ENCODE measurements at regions not wholly inside any gene's neighbourhood (a gene's known extent, or its start where the extent isn't known, plus 50 kb on each side); places are given as distances from the start of the nearest gene placed in this dataset.

DNA sequence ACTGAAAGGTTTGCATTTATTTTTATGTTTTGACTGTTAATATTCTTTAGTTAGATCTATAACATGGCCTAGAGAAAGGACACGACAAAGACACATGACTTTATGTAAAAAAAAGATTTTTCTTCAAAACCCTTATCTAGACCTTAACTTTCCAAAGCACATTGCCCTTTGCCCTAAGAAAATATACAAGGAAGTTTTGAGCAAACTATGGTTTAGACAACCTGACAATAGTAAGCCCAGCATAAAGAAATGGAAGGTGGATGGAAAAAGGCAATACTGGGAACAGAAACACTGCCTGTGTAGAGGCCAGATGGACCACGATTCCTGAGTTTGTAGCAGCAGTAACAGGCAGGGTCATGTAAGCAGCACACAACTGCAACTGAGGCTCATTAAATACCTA is 724.0 kb downstream of the GALC start:
- Histone ChIP-seq H3K79me2 (ENCODE audit: control insufficient read depth, low read length) (no peaks in the 10 kb centered on the region), H3K4me2 (ENCODE audit: low read length) (no peak overlapping the region), H3F3A (ENCODE audit: control insufficient read depth, insufficient read depth) (no peaks in the 10 kb centered on the region), H3K27ac (ENCODE audit: low read depth, low read length) (no peak overlapping the region), H3K9me3 (ENCODE audit: control insufficient read depth, insufficient read depth, low read length) (no peaks in the 10 kb centered on the region; the same call in 1 of the 2 replicates), H3K36me3 (ENCODE audit: control insufficient read depth, low read length) (no peaks in the 10 kb centered on the region), H4K20me1 (ENCODE audit: control insufficient read depth, insufficient read depth, low read depth, low read length) (no peaks in the 10 kb centered on the region), H3K9me2 (replicated peaks; ENCODE audit: control insufficient read depth, low read length) (no peaks in the 10 kb centered on the region), H3K4me1 (ENCODE audit: control insufficient read depth, low read length) (no peaks in the 10 kb centered on the region), H3K4me3 (ENCODE audit: low read length) (no peak overlapping the region), H3K27me3 (ENCODE audit: control insufficient read depth, low read length) (no peaks in the 10 kb centered on the region)
- TF ChIP-seq EZH2phosphoT487 (IDR thresholded peaks at IDR 0.05; ENCODE audit: borderline replicate concordance, low read length): no peak
- no peak for TF ChIP-seq CTCF (IDR thresholded peaks at IDR 0.05; ENCODE audit: low read depth, low read length, poor library complexity, severe bottlenecking)

- no peaks in the 10 kb centered on the region for H3K79me2 ChIP-seq (ENCODE audit: control insufficient read depth, low read length)
- H3K27me3 ChIP-seq (ENCODE audit: control insufficient read depth, low read length): no peaks in the 10 kb centered on the region
- H3F3A ChIP-seq (ENCODE audit: control insufficient read depth, insufficient read depth): no peaks in the 10 kb centered on the region
- H3K9me3 ChIP-seq (ENCODE audit: control insufficient read depth, insufficient read depth, low read length): no peaks in the 10 kb centered on the region
- no peak overlapping the region for H3K4me2 ChIP-seq (ENCODE audit: low read length)
- no peaks in the 10 kb centered on the region for H3K4me1 ChIP-seq (ENCODE audit: control insufficient read depth, low read length)
- no peak for TF ChIP-seq CTCF (IDR thresholded peaks at IDR 0.05; ENCODE audit: low read depth, low read length, poor library complexity, severe bottlenecking)
- H3K36me3 ChIP-seq (ENCODE audit: control insufficient read depth, low read length): no peaks in the 10 kb centered on the region
- no peaks in the 10 kb centered on the region for H3K9me2 ChIP-seq (replicated peaks; ENCODE audit: control insufficient read depth, low read length)
- no peaks in the 10 kb centered on the region for H4K20me1 ChIP-seq (ENCODE audit: control insufficient read depth, insufficient read depth, low read depth, low read length)
- no peak overlapping the region for H3K4me3 ChIP-seq (ENCODE audit: low read length)
- no peak overlapping the region for H3K27ac ChIP-seq (ENCODE audit: low read depth, low read length)
Observed at GRCh38 chr14:87264796-87265195, 728.2 kb downstream of the GALC start.

DNA sequence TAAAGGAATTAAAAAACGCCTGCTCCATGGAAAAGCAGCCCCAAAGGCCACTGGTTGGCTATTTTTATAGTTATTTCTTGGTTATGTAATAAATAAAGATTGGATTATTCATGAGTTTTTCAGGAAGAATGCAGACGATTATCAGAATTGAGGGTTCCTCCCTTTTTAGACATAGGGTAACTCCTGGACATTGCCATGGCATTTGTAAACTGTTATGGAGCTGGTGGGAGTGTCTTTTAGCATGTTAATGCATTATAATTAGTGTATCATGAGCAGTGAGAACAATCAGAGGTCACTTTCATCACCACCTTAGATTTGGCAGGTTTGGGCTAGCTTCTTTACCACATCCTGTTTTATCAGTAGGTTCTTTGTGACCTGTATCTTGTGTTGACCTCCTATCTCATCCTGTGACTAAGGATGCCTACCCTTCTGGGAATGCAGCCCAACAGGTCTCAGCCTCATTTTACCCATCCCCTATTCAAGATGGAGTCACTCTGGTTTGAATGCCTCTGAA is 728.7 kb downstream of the GALC start:
- H3K4me1 ChIP-seq (ENCODE audit: control insufficient read depth, low read length): no peaks in the 10 kb centered on the region
- H3K79me2 ChIP-seq (ENCODE audit: control insufficient read depth, low read length): no peaks in the 10 kb centered on the region
- H3K4me3 ChIP-seq (ENCODE audit: low read length): no peak overlapping the region
- no peaks in the 10 kb centered on the region for H3K9me3 ChIP-seq (ENCODE audit: control insufficient read depth, insufficient read depth, low read length)
- TF ChIP-seq CTCF (IDR thresholded peaks at IDR 0.05; ENCODE audit: low read depth, low read length, poor library complexity, severe bottlenecking) (no peak), EZH2phosphoT487 (IDR thresholded peaks at IDR 0.05; ENCODE audit: borderline replicate concordance, low read length) (no peak)
- H3K4me2 ChIP-seq (ENCODE audit: low read length): no peak overlapping the region
- no peaks in the 10 kb centered on the region for H3F3A ChIP-seq (ENCODE audit: control insufficient read depth, insufficient read depth)
- no peaks in the 10 kb centered on the region for H3K27me3 ChIP-seq (ENCODE audit: control insufficient read depth, low read length)
- H3K9me2 ChIP-seq (replicated peaks; ENCODE audit: control insufficient read depth, low read length): no peaks in the 10 kb centered on the region
- no peak overlapping the region for H3K27ac ChIP-seq (ENCODE audit: low read depth, low read length)
- no peaks in the 10 kb centered on the region for H4K20me1 ChIP-seq (ENCODE audit: control insufficient read depth, insufficient read depth, low read depth, low read length)
- H3K36me3 ChIP-seq (ENCODE audit: control insufficient read depth, low read length): no peaks in the 10 kb centered on the region

DNA sequence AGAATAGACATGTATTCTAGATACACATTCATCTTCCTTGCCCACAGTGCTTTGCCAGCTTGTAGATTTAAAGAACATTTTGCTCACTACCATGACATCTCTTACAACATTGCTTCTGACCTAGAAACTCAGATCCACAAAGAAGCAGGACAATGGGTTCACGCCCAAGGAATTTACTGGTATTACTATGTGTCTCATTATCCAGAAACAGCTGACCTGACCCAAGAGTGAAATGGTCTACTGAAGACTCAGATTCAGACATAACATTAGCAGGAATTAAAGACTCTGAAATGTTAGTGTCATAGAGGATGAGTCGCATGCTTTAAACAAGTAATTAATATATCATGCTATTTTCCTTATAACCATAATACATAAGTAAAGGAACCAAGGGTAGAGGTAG is 731.4 kb downstream of the GALC start:
- H3K9me3 ChIP-seq (ENCODE audit: control insufficient read depth, insufficient read depth, low read length): no peaks in the 10 kb centered on the region
- no peaks in the 10 kb centered on the region for H3F3A ChIP-seq (ENCODE audit: control insufficient read depth, insufficient read depth)
- H4K20me1 ChIP-seq (ENCODE audit: control insufficient read depth, insufficient read depth, low read depth, low read length): no peaks in the 10 kb centered on the region
- H3K36me3 ChIP-seq (ENCODE audit: control insufficient read depth, low read length): no peaks in the 10 kb centered on the region
- H3K79me2 ChIP-seq (ENCODE audit: control insufficient read depth, low read length): no peaks in the 10 kb centered on the region
- no peak overlapping the region for H3K4me2 ChIP-seq (ENCODE audit: low read length)
- no peak overlapping the region for H3K27ac ChIP-seq (ENCODE audit: low read depth, low read length)
- H3K27me3 ChIP-seq (ENCODE audit: control insufficient read depth, low read length): no peaks in the 10 kb centered on the region
- TF ChIP-seq CTCF (IDR thresholded peaks at IDR 0.05; ENCODE audit: low read depth, low read length, poor library complexity, severe bottlenecking): no peak
- no peak for TF ChIP-seq EZH2phosphoT487 (IDR thresholded peaks at IDR 0.05; ENCODE audit: borderline replicate concordance, low read length)
- no peaks in the 10 kb centered on the region for H3K4me1 ChIP-seq (ENCODE audit: control insufficient read depth, low read length)
- no peaks in the 10 kb centered on the region for H3K9me2 ChIP-seq (replicated peaks; ENCODE audit: control insufficient read depth, low read length)
- H3K4me3 ChIP-seq (ENCODE audit: low read length): no peak overlapping the region
